ENCODE measurements at regions not wholly inside any gene's neighbourhood (a gene's known extent, or its start where the extent isn't known, plus 50 kb on each side); places are given as distances from the start of the nearest gene placed in this dataset.
"Not testable (repeated sequence)": the region's sequence is repeated elsewhere in the genome, so short reads cannot be mapped to it uniquely, and the experiment has no call there.

GRCh38 chr9:78676009-78676408, 379.1 kb downstream of the PSAT1 start:
- DNase-seq: no peak

- DNase-seq: no peak
These were observed 379.7 kb downstream of the PSAT1 start for GRCh38 chr9:78676623-78677022.

GRCh38 chr9:78677326-78677725, 380.4 kb downstream of the PSAT1 start:
- DNase-seq: no peak

- DNase-seq: no peak
These were observed 382.0 kb downstream of the PSAT1 start for GRCh38 chr9:78678877-78679276.

GRCh38 chr9:78680196-78680595, 383.3 kb downstream of the PSAT1 start:
- no peak for DNase-seq

GRCh38 chr9:78682216-78682615, 385.3 kb downstream of the PSAT1 start:
- DNase-seq: no peak

- DNase-seq: no peak
These were observed 388.5 kb downstream of the PSAT1 start for GRCh38 chr9:78685471-78685870.

- no peak for DNase-seq
These were observed 391.9 kb downstream of the PSAT1 start for GRCh38 chr9:78688796-78689195.

GRCh38 chr9:78691542-78691941, 394.6 kb downstream of the PSAT1 start:
- DNase-seq: no peak

GRCh38 chr9:78692871-78693270, 395.9 kb downstream of the PSAT1 start:
- DNase-seq: no peak

- no peak for DNase-seq
These were observed 398.0 kb downstream of the PSAT1 start for GRCh38 chr9:78694974-78695373.

- no peak for DNase-seq
These were observed 398.6 kb downstream of the PSAT1 start for GRCh38 chr9:78695519-78695918.

GRCh38 chr9:78697618-78698017, 400.7 kb downstream of the PSAT1 start:
- no peak for DNase-seq

- DNase-seq: no peak
These were observed 401.4 kb downstream of the PSAT1 start for GRCh38 chr9:78698371-78698770.

- DNase-seq: not testable (repeated sequence)
These were observed 402.3 kb downstream of the PSAT1 start for GRCh38 chr9:78699217-78699616.

- DNase-seq: not testable (repeated sequence)
These were observed 407.2 kb downstream of the PSAT1 start for GRCh38 chr9:78704153-78704552.

- DNase-seq: no peak
These were observed 410.2 kb downstream of the PSAT1 start for GRCh38 chr9:78707080-78707479.

GRCh38 chr9:78707481-78707991, 410.6 kb downstream of the PSAT1 start:
- DNase-seq: no peak

GRCh38 chr9:78712903-78713613, 416.1 kb downstream of the PSAT1 start:
- no peak for DNase-seq

- no peak for DNase-seq
These were observed 416.9 kb downstream of the PSAT1 start for GRCh38 chr9:78713614-78714405.

- no peak for DNase-seq
These were observed 417.7 kb downstream of the PSAT1 start for GRCh38 chr9:78714576-78714975.

- DNase-seq: not testable (repeated sequence)
These were observed 422.1 kb downstream of the PSAT1 start for GRCh38 chr9:78719029-78719428.

- no peak for DNase-seq
These were observed 428.0 kb downstream of the PSAT1 start for GRCh38 chr9:78724896-78725295.

GRCh38 chr9:78725503-78725902, 428.6 kb downstream of the PSAT1 start:
- no peak for DNase-seq

Data from C1 segment of cervical spinal cord (tissue), 14 donors.